ENCODE measurements at regions not wholly inside any gene's neighbourhood (a gene's known extent, or its start where the extent isn't known, plus 50 kb on each side); places are given as distances from the start of the nearest gene placed in this dataset.

- DNase-seq (ENCODE audit: low read depth in 3 of 3), result no peak
Measured at GRCh38 chr3:72401005-72401545, 447.2 kb downstream of the SHQ1 start.

GRCh38 chr3:72398781-72399180 lies 449.5 kb downstream of the SHQ1 start:
- DNase-seq (ENCODE audit: low read depth in 3 of 3), result no peak

GRCh38 chr3:72397586-72397985 lies 450.7 kb downstream of the SHQ1 start:
- DNase-seq (ENCODE audit: low read depth in 3 of 3), result no peak

GRCh38 chr3:72396899-72397298 lies 451.3 kb downstream of the SHQ1 start:
- no peak for DNase-seq (ENCODE audit: low read depth in 3 of 3)

- no peak for DNase-seq (ENCODE audit: low read depth in 3 of 3)
Measured at GRCh38 chr3:72395776-72396311, 452.4 kb downstream of the SHQ1 start.

GRCh38 chr3:72393455-72393854 lies 454.8 kb downstream of the SHQ1 start:
- no peak for DNase-seq (ENCODE audit: low read depth in 3 of 3)

GRCh38 chr3:72391659-72392058 lies 456.6 kb downstream of the SHQ1 start:
- DNase-seq (ENCODE audit: low read depth in 3 of 3), result no peak

- no peak for DNase-seq (ENCODE audit: low read depth in 3 of 3)
Measured at GRCh38 chr3:72390841-72391240, 457.4 kb downstream of the SHQ1 start.

GRCh38 chr3:72388644-72389043 lies 459.6 kb downstream of the SHQ1 start:
- DNase-seq (ENCODE audit: low read depth in 3 of 3), result no peak

- DNase-seq (ENCODE audit: low read depth in 3 of 3), result no peak
Measured at GRCh38 chr3:72388117-72388516, 460.1 kb downstream of the SHQ1 start.

- no peak for DNase-seq (ENCODE audit: low read depth in 3 of 3)
Measured at GRCh38 chr3:72386327-72387000, 461.8 kb downstream of the SHQ1 start.

- no peak for DNase-seq (ENCODE audit: low read depth in 3 of 3)
Measured at GRCh38 chr3:72385167-72385566, 463.1 kb downstream of the SHQ1 start.

- no peak for DNase-seq (ENCODE audit: low read depth in 3 of 3)
Measured at GRCh38 chr3:72384602-72385001, 463.6 kb downstream of the SHQ1 start.

GRCh38 chr3:72383883-72384282 lies 464.4 kb downstream of the SHQ1 start:
- no peak for DNase-seq (ENCODE audit: low read depth in 3 of 3)

- DNase-seq (ENCODE audit: low read depth in 3 of 3), result no peak
Measured at GRCh38 chr3:72383230-72383629, 465.0 kb downstream of the SHQ1 start.

- no peak for DNase-seq (ENCODE audit: low read depth in 3 of 3)
Measured at GRCh38 chr3:72382460-72382859, 465.8 kb downstream of the SHQ1 start.

- no peak for DNase-seq (ENCODE audit: low read depth in 3 of 3)
Measured at GRCh38 chr3:72381584-72381983, 466.7 kb downstream of the SHQ1 start.

- no peak for DNase-seq (ENCODE audit: low read depth in 3 of 3)
Measured at GRCh38 chr3:72380711-72381493, 467.3 kb downstream of the SHQ1 start.

GRCh38 chr3:72380193-72380592 lies 468.1 kb downstream of the SHQ1 start:
- DNase-seq (ENCODE audit: low read depth in 3 of 3), result no peak

- DNase-seq (ENCODE audit: low read depth in 3 of 3), result no peak
Measured at GRCh38 chr3:72379500-72380187, 468.6 kb downstream of the SHQ1 start.

GRCh38 chr3:72378287-72378686 lies 470.0 kb downstream of the SHQ1 start:
- no peak for DNase-seq (ENCODE audit: low read depth in 3 of 3)
